RWPE2 (cell line): ENCODE measurements at regions not wholly inside any gene's neighbourhood (a gene's known extent, or its start where the extent isn't known, plus 50 kb on each side); places are given as distances from the start of the nearest gene placed in this dataset.

ENCODE experiments used
- ATAC-seq: fragments of 200-7000 bp; cut with Tn5 transposase; 3 replicates; pipeline ENCODE4 v1.9.1; 2021; ENCODE audit warnings: low read depth
- DNase-seq: peaks from one replicate; pipeline ENCODE4 v3.0.0-alpha.2; 2020; ENCODE audit warnings: low spot score
- H3K27ac ChIP-seq: fragments of 450-650 bp; 2 replicates; pipeline ENCODE4 v1.5.1; 2017; ENCODE audit warnings: mild to moderate bottlenecking; ENCODE audit not compliant: poor library complexity, severe bottlenecking
- H3K27me3 ChIP-seq: fragments of 250-450 bp; sonication (Bioruptor Pico); 2 replicates; pipeline ENCODE4 v1.5.1; 2021; ENCODE audit warnings: mild to moderate bottlenecking, moderate library complexity; ENCODE audit not compliant: insufficient read depth, poor library complexity, severe bottlenecking
- H3K36me3 ChIP-seq: fragments of 250-450 bp; sonication (Bioruptor Pico); 2 replicates; pipeline ENCODE4 v1.5.1; 2020; ENCODE audit warnings: low read depth, mild to moderate bottlenecking, moderate library complexity
- H3K4me1 ChIP-seq: fragments of 250-450 bp; sonication (Bioruptor Pico); 2 replicates; pipeline ENCODE4 v1.5.1; 2021; ENCODE audit warnings: mild to moderate bottlenecking, moderate library complexity; ENCODE audit not compliant: insufficient read depth, poor library complexity, severe bottlenecking
- H3K4me3 ChIP-seq: fragments of 250-450 bp; sonication (Bioruptor Pico); 2 replicates; pipeline ENCODE4 v1.5.1; 2021; ENCODE audit warnings: mild to moderate bottlenecking, moderate library complexity; ENCODE audit not compliant: severe bottlenecking
- H3K9me3 ChIP-seq: fragments of 250-450 bp; sonication (Bioruptor Pico); 2 replicates; pipeline ENCODE4 v1.5.1; 2021; ENCODE audit warnings: mild to moderate bottlenecking, moderate library complexity; ENCODE audit not compliant: severe bottlenecking
- TF ChIP-seq, protein P1 (sequence below): fragments of 450-650 bp; IDR thresholded peaks from one replicate; pipeline ENCODE4 v1.5.1; 2017; ENCODE audit warnings: mild to moderate bottlenecking, moderate library complexity; ENCODE audit not compliant: poor library complexity, severe bottlenecking

DNA sequence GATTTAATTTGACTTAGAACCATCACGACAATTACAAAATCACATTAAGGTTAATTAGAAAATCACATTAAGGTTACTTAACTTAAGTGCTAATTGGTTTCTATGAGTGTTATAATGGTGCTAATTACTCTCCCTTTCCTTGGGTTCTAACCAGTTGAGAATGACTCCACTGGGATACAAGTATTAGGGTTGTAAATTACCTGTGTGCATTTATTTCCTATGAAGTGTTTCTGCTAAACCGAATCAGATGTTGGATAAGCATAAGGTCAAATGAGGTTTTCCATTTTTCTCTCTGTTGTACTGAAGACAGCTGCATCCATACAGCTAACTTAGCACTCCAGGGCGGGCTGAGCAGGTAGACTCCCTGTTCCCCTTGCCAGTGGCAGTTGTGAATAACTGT lies 610.3 kb upstream of the TMPRSS15 start:
- no peak overlapping the region for H3K27ac ChIP-seq
- ATAC-seq (no peak), DNase-seq (no peak)
- no peaks in the 10 kb centered on the region for H3K4me1 ChIP-seq
- no peak overlapping the region for H3K4me3 ChIP-seq
- H3K36me3 ChIP-seq: no peaks in the 10 kb centered on the region
- H3K9me3 ChIP-seq: no peaks in the 10 kb centered on the region
- TF ChIP-seq, protein P1, sequence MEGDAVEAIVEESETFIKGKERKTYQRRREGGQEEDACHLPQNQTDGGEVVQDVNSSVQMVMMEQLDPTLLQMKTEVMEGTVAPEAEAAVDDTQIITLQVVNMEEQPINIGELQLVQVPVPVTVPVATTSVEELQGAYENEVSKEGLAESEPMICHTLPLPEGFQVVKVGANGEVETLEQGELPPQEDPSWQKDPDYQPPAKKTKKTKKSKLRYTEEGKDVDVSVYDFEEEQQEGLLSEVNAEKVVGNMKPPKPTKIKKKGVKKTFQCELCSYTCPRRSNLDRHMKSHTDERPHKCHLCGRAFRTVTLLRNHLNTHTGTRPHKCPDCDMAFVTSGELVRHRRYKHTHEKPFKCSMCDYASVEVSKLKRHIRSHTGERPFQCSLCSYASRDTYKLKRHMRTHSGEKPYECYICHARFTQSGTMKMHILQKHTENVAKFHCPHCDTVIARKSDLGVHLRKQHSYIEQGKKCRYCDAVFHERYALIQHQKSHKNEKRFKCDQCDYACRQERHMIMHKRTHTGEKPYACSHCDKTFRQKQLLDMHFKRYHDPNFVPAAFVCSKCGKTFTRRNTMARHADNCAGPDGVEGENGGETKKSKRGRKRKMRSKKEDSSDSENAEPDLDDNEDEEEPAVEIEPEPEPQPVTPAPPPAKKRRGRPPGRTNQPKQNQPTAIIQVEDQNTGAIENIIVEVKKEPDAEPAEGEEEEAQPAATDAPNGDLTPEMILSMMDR: no peak
- H3K27me3 ChIP-seq: peaks cover 8% of the 10 kb centered on the region

DNA sequence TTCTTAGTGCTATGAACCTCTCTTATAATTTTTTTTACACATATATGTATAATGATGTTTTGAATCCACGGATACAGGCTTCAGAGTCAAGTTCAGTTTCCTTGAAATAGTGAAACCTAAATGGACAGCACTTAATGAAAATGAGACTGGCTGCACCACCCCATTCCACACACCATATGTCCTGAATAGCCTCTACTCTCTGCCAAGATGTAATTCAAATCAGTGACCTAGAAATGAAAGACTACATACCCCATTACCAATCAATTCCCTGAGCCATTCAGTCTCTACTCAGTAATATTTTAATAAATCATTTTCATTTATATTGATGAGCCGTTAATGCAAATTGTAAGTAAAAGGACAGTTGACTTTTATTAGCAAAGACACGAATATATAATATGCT lies 614.9 kb upstream of the TMPRSS15 start:
- TF ChIP-seq, protein P1: no peak
- ATAC-seq: no peak

DNA sequence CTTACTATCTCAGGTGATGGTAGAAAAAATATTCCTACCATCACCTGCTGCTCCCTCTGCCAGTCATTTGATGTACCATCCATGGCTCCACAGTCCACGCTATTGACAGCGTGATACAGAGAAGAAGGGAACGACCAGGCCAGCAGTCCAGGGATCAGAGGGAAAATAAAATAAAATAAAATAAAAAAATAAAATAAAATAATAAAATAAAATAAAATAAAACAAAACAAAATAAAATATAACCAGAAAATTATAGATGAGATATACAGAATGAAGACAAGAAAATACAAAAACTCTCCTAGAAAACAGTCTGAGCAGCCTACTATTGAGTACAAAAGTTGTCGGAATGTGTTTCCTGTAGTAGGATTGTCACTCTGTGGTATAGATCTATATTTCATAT lies 619.4 kb upstream of the TMPRSS15 start:
- no peak for DNase-seq
- ATAC-seq: no peak

More for the DNA sequence above, 614.9 kb upstream of the TMPRSS15 start:
- Histone ChIP-seq H3K27ac (no peak overlapping the region), H3K4me1 (no peaks in the 10 kb centered on the region), H3K36me3 (no peaks in the 10 kb centered on the region), H3K4me3 (no peak overlapping the region), H3K27me3 (peaks cover 12% of the 10 kb centered on the region), H3K9me3 (no peaks in the 10 kb centered on the region)
- DNase-seq: no peak

DNA sequence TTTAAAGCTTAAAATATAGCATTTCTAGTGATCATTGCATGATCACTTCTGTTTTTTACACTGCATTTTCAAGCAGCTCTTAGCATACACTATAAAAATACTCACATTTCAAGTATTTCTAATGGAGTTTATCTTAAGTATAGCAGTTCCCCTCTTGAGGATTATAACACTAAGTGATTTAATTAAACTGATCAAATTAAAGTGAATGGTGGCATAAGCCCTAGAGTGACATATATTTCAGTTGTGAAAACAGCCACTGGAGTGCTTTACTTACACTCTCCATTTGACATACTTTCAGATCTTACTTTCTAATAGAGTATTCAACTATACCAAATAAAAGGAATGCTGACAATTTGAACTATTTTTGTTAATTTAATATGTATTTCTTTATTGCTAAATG lies 623.3 kb upstream of the TMPRSS15 start:
- no peak overlapping the region for H3K27ac ChIP-seq
- H3K36me3 ChIP-seq: no peaks in the 10 kb centered on the region
- no peaks in the 10 kb centered on the region for H3K9me3 ChIP-seq
- DNase-seq (no peak), ATAC-seq (no peak)
- no peaks in the 10 kb centered on the region for H3K4me1 ChIP-seq
- no peak overlapping the region for H3K4me3 ChIP-seq
- TF ChIP-seq, protein P1: no peak
- H3K27me3 ChIP-seq: no peaks in the 10 kb centered on the region

More for the DNA sequence above, 619.4 kb upstream of the TMPRSS15 start:
- TF ChIP-seq, protein P1: no peak
- Histone ChIP-seq H3K4me1 (no peaks in the 10 kb centered on the region), H3K9me3 (no peaks in the 10 kb centered on the region), H3K27me3 (peaks cover 4% of the 10 kb centered on the region), H3K27ac (no peak overlapping the region), H3K36me3 (no peaks in the 10 kb centered on the region), H3K4me3 (no peak overlapping the region)

DNA sequence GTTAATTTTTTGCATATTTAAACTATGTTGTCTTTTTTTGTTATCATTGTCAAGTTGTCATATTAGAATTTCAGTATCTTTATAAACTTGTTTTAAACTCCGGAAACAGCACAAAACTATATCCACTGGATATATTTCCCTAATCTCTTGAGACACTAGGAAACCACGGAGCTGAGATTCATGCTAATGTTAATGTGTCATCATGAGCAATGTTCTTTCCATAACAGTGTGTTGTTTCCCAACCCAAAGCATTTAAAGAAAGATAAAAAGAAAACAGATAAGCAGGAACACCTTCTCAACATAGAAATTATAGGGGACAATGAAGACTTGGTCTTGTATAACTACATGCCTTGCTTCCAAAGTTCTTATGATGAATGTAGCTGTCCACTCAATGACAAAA lies 626.2 kb upstream of the TMPRSS15 start:
- Histone ChIP-seq H3K4me3 (no peak overlapping the region), H3K27ac (no peak overlapping the region), H3K27me3 (no peaks in the 10 kb centered on the region), H3K4me1 (no peaks in the 10 kb centered on the region), H3K36me3 (no peaks in the 10 kb centered on the region), H3K9me3 (no peaks in the 10 kb centered on the region)
- ATAC-seq (no peak), DNase-seq (no peak)
- TF ChIP-seq, protein P1: no peak
